SK-N-SH (cell line): ENCODE measurements at regions not wholly inside any gene's neighbourhood (a gene's known extent, or its start where the extent isn't known, plus 50 kb on each side); places are given as distances from the start of the nearest gene placed in this dataset.
"Not testable (repeated sequence)": the region's sequence is repeated elsewhere in the genome, so short reads cannot be mapped to it uniquely, and the experiment has no call there.

Source experiments
- CTCF ChIA-PET: fragments of 300-600, 350-600 bp; formaldehyde crosslinking; extraction: SDS; loops from one replicate; lab custom pipeline; 2021; lab: Yijun Ruan, JAX
- POLR2A ChIA-PET: fragments of 350-600 bp; sonication (Branson Sonifier 250); formaldehyde crosslinking; extraction: SDS; loops from one replicate; lab custom pipeline; 2020; ENCODE audit warnings: antibody characterized with exemption, inconsistent platforms; lab: Yijun Ruan, JAX
- DNase-seq: peaks from one replicate; pipeline ENCODE4 v3.0.0; 2012
- H2AFZ ChIP-seq: fragments of 200-600 bp; sonication (generic); 2 replicates; pipeline ENCODE4 v1.8.1; 2016; ENCODE audit warnings: antibody characterized with exemption, mild to moderate bottlenecking, low read depth
- H3F3A ChIP-seq: fragments of 200-600 bp; sonication (generic); replicated peaks from 2 replicates; pipeline ENCODE3; 2016; ENCODE audit warnings: antibody characterized with exemption, mild to moderate bottlenecking; ENCODE audit not compliant: insufficient read depth
- H3K27ac ChIP-seq, 2 experiments: fragments of 200-500 bp in 1 of 2; fragments of 200-600 bp in 1 of 2; sonication (Bioruptor generic) in 1 of 2; sonication (generic), shearing (Covaris generic) in 1 of 2; 2 replicates each; pipeline versions ENCODE4 v1.5.1 to v1.6.1; 2014 to 2016; ENCODE audit warnings: low read depth in 2 of 2, inconsistent platforms in 1 of 2, low read length in 1 of 2, mild to moderate bottlenecking in 1 of 2, mixed read lengths in 1 of 2
- H3K27me3 ChIP-seq: fragments of 200-600 bp; sonication (generic), shearing (Covaris generic); 2 replicates; pipeline ENCODE4 v1.6.1; 2016; ENCODE audit warnings: mixed run types; ENCODE audit not compliant: insufficient read depth
- H3K36me3 ChIP-seq, 2 experiments: fragments of 200-500 bp in 1 of 2; fragments of 200-600 bp in 1 of 2; sonication (Bioruptor generic) in 1 of 2; sonication (generic) in 1 of 2; replicated peaks in 1 of 2; 2 replicates each; pipeline versions ENCODE3 to v1.5.1; 2014 to 2016; ENCODE audit warnings: low read length in 1 of 2, mild to moderate bottlenecking in 1 of 2; ENCODE audit not compliant: insufficient read depth in 2 of 2, control insufficient read depth in 1 of 2
- H3K4me1 ChIP-seq, 2 experiments: fragments of 200-500 bp in 1 of 2; fragments of 200-600 bp in 1 of 2; sonication (Bioruptor generic) in 1 of 2; sonication (generic), shearing (Covaris generic) in 1 of 2; 2 replicates each; pipeline versions ENCODE4 v1.5.1 to v1.6.1; 2014 to 2016; ENCODE audit warnings: low read depth in 1 of 2, low read length in 1 of 2, mixed run types in 1 of 2; ENCODE audit not compliant: insufficient read depth in 2 of 2, control insufficient read depth in 1 of 2
- H3K4me2 ChIP-seq: fragments of 200-600 bp; sonication (generic), shearing (Covaris generic); 2 replicates; pipeline ENCODE4 v1.6.1; 2017; ENCODE audit warnings: mixed run types
- H3K4me3 ChIP-seq, 2 experiments: fragments of 200-500 bp in 1 of 2; fragments of 200-600 bp in 1 of 2; sonication (Bioruptor generic) in 1 of 2; sonication (generic), shearing (Covaris generic) in 1 of 2; 2 replicates each; pipeline versions ENCODE4 v1.5.1 to v1.8.1; 2014 to 2016; ENCODE audit warnings: low read depth in 2 of 2, inconsistent platforms in 1 of 2, low read length in 1 of 2, mild to moderate bottlenecking in 1 of 2, mixed read lengths in 1 of 2, moderate library complexity in 1 of 2
- H3K79me2 ChIP-seq: fragments of 200-600 bp; sonication (generic); 2 replicates; pipeline ENCODE4 v1.8.1; 2017; ENCODE audit warnings: mild to moderate bottlenecking; ENCODE audit not compliant: insufficient read depth
- H3K9ac ChIP-seq: fragments of 200-600 bp; sonication (generic); 2 replicates; pipeline ENCODE4 v1.6.1; 2017; ENCODE audit warnings: mixed run types
- H3K9me2 ChIP-seq: fragments of 200-600 bp; sonication (generic); 2 replicates; pipeline ENCODE4 v1.6.1; 2017; ENCODE audit warnings: mixed run types
- H3K9me3 ChIP-seq: fragments of 200-600 bp; sonication (generic); 2 replicates; pipeline ENCODE4 v1.6.1; 2017; ENCODE audit warnings: mixed run types, mild to moderate bottlenecking, moderate library complexity
- H4K20me1 ChIP-seq: fragments of 200-600 bp; sonication (generic); 2 replicates; pipeline ENCODE4 v1.6.1; 2017; ENCODE audit warnings: mild to moderate bottlenecking, mixed run types; ENCODE audit not compliant: insufficient read depth
- CHD2 ChIP-seq: fragments of 150-350 bp; IDR thresholded peaks from 2 replicates; pipeline ENCODE4 v1.6.1; 2018; ENCODE audit warnings: low read length; ENCODE audit not compliant: partially characterized antibody
- ELF1 ChIP-seq: IDR thresholded peaks from 2 replicates; pipeline ENCODE4 v1.4.0; 2012
- EP300 ChIP-seq, 2 experiments: IDR thresholded peaks; 2 replicates each; pipeline versions ENCODE4 v1.4.0 to v1.6.1; 2012; ENCODE audit warnings: borderline replicate concordance in 1 of 2, low read depth in 1 of 2, low read length in 1 of 2
- EZH2phosphoT487 ChIP-seq: fragments of 200-600 bp; sonication (generic); IDR thresholded peaks from 2 replicates; pipeline ENCODE4 v1.6.1; 2017; ENCODE audit warnings: low read depth, mixed run types, mild to moderate bottlenecking, antibody characterized with exemption, moderate library complexity, borderline replicate concordance
- FOSL2 ChIP-seq: IDR thresholded peaks from 2 replicates; pipeline ENCODE4 v1.4.0; 2012; ENCODE audit warnings: low read depth, mild to moderate bottlenecking, moderate library complexity, borderline replicate concordance
- FOXJ3 ChIP-seq: sonication (generic); formaldehyde crosslinking; IDR thresholded peaks from 2 replicates; pipeline ENCODE4 v1.5.1; 2020; ENCODE audit warnings: mild to moderate bottlenecking, missing genetic modification reagents
- GATA2 ChIP-seq: sonication (generic); formaldehyde crosslinking; IDR thresholded peaks from 2 replicates; pipeline ENCODE4 v1.5.0; 2020; ENCODE audit warnings: mild to moderate bottlenecking, missing genetic modification reagents
- JUND ChIP-seq: IDR thresholded peaks from 2 replicates; pipeline ENCODE4 v1.4.0; 2012
- NFIC ChIP-seq: IDR thresholded peaks from 2 replicates; pipeline ENCODE4 v1.4.0; 2012; ENCODE audit warnings: borderline replicate concordance
- POLR2AphosphoS5 ChIP-seq: IDR thresholded peaks from 2 replicates; pipeline ENCODE4 v1.6.1; 2012; ENCODE audit warnings: low read depth, low read length
- RAD21 ChIP-seq: IDR thresholded peaks from 2 replicates; pipeline ENCODE4 v1.6.1; 2012; ENCODE audit warnings: mild to moderate bottlenecking, low read length
- RCOR1 ChIP-seq: fragments of 150-350 bp; IDR thresholded peaks from 2 replicates; pipeline ENCODE4 v1.6.1; 2017; ENCODE audit warnings: antibody characterized with exemption, low read length
- TCF12 ChIP-seq: IDR thresholded peaks from 2 replicates; pipeline ENCODE4 v1.4.0; 2012
- YY1 ChIP-seq: IDR thresholded peaks from 2 replicates; pipeline ENCODE4 v1.4.0; 2012; ENCODE audit warnings: low read depth, mild to moderate bottlenecking
- WGBS: methylation state at CpG from one replicate; pipeline ENCODE4 v1.1.6; 2017; ENCODE audit warnings: low lambda C conversion rate; 5-methylcytosine and 5-hydroxymethylcytosine counted together
- TF ChIP-seq, protein P1 (sequence below): fragments of 150-350 bp; IDR thresholded peaks from 2 replicates; pipeline ENCODE4 v1.6.1; 2017; ENCODE audit warnings: antibody characterized with exemption, low read length, low read depth, borderline replicate concordance
- TF ChIP-seq, protein P2 (sequence below): IDR thresholded peaks from 2 replicates; pipeline ENCODE4 v1.6.1; 2012; ENCODE audit warnings: mild to moderate bottlenecking, low read depth, low read length, moderate library complexity
- TF ChIP-seq, protein P3 (sequence below): IDR thresholded peaks from 2 replicates; pipeline ENCODE4 v1.4.0; 2012; ENCODE audit warnings: low read depth, borderline replicate concordance
- TF ChIP-seq, protein P4 (sequence below): IDR thresholded peaks from 2 replicates; pipeline ENCODE4 v1.4.0; 2012; ENCODE audit warnings: low read depth, borderline replicate concordance
- TF ChIP-seq, protein P5 (sequence below): fragments of 150-350 bp; IDR thresholded peaks from 2 replicates; pipeline ENCODE4 v1.6.1; 2016; ENCODE audit warnings: mild to moderate bottlenecking, low read depth, low read length

DNA sequence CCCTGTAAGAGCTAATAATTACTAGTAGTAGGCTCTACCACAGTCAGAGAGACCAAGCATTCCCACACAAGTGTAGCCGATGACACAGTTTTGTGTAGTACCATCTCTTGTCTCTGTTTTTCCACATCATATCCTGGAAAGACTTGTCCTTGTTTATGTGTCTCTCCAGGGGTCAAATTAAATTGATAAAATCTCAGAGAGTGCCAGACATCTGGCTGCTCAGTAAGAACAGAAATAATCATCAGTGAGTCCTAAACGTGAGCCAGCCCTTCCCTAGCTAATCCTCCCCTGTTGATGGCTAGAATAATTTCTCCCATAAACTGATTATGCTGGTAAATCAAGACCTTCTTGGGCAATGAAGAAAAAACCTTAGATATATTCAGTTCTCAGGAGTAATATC lies 111.4 kb upstream of the GRAMD1B start:
- Histone ChIP-seq H3K4me1 (peaks cover 0 to 2% of the 10 kb centered on the region in 2 experiments; a peak in 2 of 4 replicates), H3F3A (no peaks in the 10 kb centered on the region), H3K27ac (peak overlapping the region in 1 of 2 experiments; percentile 73; a peak in 2 of 4 replicates), H3K4me2 (no peak overlapping the region), H3K79me2 (no peaks in the 10 kb centered on the region), H3K27me3 (no peaks in the 10 kb centered on the region; the same call in 1 of the 2 replicates), H3K9me3 (no peaks in the 10 kb centered on the region), H3K36me3 (no peaks in the 10 kb centered on the region), H3K4me3 (no peak overlapping the region), H2AFZ (no peak overlapping the region), H3K9me2 (no peaks in the 10 kb centered on the region), H3K9ac (no peak overlapping the region), H4K20me1 (no peaks in the 10 kb centered on the region)
- ChIA-PET POLR2A (no interaction called here), CTCF (interaction anchor here (1.0 to 3.8 kb wide), 5 partner anchors 10 to 160 kb away, joined by 3 to 14 read pairs (median 6); no protein-coding TSS in a partner anchor)
- peak; percentile 61 for DNase-seq
- 23% methylated on average over 2 of the region's 2 CpGs for WGBS
- TF ChIP-seq TCF12 (no peak), CHD2 (peak; percentile 40), GATA2 (CRISPR knock-in tag) (peak; percentile 76), EZH2phosphoT487 (no peak), RCOR1 (peak; percentile 58; the same call in 1 of the 2 replicates), ELF1 (no peak), FOXJ3 (CRISPR knock-in tag) (0 out of 2 replicates have a peak, but pooled peaks have one; percentile 41), POLR2AphosphoS5 (no peak), FOSL2 (no peak), YY1 (no peak), RAD21 (peak; percentile 20; the same call in 1 of the 2 replicates), NFIC (no peak), JUND (no peak), EP300 (IDR thresholded peaks at IDR 0.05; ENCODE audit: borderline replicate concordance in 1 of 2, low read depth in 1 of 2, low read length in 1 of 2) (peak in 1 of 2 experiments; percentile 74; a peak in 2 of 4 replicates)
- TF ChIP-seq, protein P1, sequence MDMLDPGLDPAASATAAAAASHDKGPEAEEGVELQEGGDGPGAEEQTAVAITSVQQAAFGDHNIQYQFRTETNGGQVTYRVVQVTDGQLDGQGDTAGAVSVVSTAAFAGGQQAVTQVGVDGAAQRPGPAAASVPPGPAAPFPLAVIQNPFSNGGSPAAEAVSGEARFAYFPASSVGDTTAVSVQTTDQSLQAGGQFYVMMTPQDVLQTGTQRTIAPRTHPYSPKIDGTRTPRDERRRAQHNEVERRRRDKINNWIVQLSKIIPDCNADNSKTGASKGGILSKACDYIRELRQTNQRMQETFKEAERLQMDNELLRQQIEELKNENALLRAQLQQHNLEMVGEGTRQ = no peak
- TF ChIP-seq, protein P2, sequence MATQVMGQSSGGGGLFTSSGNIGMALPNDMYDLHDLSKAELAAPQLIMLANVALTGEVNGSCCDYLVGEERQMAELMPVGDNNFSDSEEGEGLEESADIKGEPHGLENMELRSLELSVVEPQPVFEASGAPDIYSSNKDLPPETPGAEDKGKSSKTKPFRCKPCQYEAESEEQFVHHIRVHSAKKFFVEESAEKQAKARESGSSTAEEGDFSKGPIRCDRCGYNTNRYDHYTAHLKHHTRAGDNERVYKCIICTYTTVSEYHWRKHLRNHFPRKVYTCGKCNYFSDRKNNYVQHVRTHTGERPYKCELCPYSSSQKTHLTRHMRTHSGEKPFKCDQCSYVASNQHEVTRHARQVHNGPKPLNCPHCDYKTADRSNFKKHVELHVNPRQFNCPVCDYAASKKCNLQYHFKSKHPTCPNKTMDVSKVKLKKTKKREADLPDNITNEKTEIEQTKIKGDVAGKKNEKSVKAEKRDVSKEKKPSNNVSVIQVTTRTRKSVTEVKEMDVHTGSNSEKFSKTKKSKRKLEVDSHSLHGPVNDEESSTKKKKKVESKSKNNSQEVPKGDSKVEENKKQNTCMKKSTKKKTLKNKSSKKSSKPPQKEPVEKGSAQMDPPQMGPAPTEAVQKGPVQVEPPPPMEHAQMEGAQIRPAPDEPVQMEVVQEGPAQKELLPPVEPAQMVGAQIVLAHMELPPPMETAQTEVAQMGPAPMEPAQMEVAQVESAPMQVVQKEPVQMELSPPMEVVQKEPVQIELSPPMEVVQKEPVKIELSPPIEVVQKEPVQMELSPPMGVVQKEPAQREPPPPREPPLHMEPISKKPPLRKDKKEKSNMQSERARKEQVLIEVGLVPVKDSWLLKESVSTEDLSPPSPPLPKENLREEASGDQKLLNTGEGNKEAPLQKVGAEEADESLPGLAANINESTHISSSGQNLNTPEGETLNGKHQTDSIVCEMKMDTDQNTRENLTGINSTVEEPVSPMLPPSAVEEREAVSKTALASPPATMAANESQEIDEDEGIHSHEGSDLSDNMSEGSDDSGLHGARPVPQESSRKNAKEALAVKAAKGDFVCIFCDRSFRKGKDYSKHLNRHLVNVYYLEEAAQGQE = no peak
- TF ChIP-seq, protein P3, sequence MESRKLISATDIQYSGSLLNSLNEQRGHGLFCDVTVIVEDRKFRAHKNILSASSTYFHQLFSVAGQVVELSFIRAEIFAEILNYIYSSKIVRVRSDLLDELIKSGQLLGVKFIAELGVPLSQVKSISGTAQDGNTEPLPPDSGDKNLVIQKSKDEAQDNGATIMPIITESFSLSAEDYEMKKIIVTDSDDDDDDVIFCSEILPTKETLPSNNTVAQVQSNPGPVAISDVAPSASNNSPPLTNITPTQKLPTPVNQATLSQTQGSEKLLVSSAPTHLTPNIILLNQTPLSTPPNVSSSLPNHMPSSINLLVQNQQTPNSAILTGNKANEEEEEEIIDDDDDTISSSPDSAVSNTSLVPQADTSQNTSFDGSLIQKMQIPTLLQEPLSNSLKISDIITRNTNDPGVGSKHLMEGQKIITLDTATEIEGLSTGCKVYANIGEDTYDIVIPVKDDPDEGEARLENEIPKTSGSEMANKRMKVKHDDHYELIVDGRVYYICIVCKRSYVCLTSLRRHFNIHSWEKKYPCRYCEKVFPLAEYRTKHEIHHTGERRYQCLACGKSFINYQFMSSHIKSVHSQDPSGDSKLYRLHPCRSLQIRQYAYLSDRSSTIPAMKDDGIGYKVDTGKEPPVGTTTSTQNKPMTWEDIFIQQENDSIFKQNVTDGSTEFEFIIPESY = no peak
- TF ChIP-seq, protein P4, sequence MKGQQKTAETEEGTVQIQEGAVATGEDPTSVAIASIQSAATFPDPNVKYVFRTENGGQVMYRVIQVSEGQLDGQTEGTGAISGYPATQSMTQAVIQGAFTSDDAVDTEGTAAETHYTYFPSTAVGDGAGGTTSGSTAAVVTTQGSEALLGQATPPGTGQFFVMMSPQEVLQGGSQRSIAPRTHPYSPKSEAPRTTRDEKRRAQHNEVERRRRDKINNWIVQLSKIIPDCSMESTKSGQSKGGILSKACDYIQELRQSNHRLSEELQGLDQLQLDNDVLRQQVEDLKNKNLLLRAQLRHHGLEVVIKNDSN = no peak
- TF ChIP-seq, protein P5, sequence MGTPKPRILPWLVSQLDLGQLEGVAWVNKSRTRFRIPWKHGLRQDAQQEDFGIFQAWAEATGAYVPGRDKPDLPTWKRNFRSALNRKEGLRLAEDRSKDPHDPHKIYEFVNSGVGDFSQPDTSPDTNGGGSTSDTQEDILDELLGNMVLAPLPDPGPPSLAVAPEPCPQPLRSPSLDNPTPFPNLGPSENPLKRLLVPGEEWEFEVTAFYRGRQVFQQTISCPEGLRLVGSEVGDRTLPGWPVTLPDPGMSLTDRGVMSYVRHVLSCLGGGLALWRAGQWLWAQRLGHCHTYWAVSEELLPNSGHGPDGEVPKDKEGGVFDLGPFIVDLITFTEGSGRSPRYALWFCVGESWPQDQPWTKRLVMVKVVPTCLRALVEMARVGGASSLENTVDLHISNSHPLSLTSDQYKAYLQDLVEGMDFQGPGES = no peak

DNA sequence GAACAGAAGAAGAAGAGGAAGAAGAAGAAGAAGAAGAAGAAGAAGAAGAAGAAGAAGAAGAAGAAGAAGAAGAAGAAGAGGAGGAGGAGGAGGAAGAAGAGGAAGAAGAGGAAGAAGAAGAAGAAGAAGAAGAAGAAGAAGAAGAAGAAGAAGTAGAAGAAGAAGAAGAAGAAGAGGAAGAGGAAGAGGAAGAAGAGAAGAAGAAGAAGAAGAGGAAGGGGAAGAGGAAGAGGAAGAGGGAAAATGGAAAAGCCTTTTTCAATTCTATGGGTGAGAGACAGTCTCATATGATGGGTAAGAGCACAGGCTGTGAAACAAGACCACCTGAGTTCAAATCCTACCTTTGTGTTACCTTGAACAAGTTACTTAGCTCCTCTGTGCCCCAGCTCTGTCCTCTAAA lies 111.9 kb upstream of the GRAMD1B start:
- DNase-seq, H3K9me3 ChIP-seq, H3K36me3 ChIP-seq, H3K9ac ChIP-seq, H3F3A ChIP-seq, H3K79me2 ChIP-seq, H4K20me1 ChIP-seq, H3K4me2 ChIP-seq, H3K27me3 ChIP-seq, H3K4me3 ChIP-seq, H3K9me2 ChIP-seq, H2AFZ ChIP-seq, POLR2A ChIA-PET, H3K4me1 ChIP-seq: not testable (repeated sequence)
- CTCF ChIA-PET = interaction anchor here (1.0 to 3.8 kb wide), 5 partner anchors 9 to 160 kb away, joined by 3 to 14 read pairs (median 6); no protein-coding TSS in a partner anchor
- H3K27ac ChIP-seq = peak overlapping the region in 1 of 2 experiments; percentile 73; a peak in 2 of 4 replicates
